ENCODE measurements at regions not wholly inside any gene's neighbourhood (a gene's known extent, or its start where the extent isn't known, plus 50 kb on each side); places are given as distances from the start of the nearest gene placed in this dataset.

DNA sequence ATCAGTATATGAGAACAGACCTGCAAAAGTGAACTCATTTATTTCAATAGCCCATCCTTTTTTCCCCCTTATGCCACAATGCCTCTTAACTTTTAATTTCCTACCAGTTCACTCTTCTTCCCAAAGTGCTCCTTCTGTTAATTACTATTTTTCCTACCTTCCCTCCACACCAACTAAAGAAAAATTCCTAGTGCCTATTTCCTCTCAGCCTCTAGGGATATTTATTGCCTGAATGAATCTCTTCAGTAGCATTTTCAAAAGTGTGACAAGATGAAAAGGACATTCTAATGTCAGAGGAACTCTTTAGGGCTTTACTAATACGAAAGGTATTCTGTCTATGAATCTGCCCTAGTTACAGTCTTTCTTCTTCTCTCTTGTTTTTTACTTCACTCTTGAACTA lies 181.1 kb upstream of the SPRY1 start:
- Histone ChIP-seq H3K27me3 (ENCODE audit: insufficient read depth, low read length) (no peaks in the 10 kb centered on the region), H3K27ac (ENCODE audit: low read depth, low read length) (no peak overlapping the region), H4K20me1 (ENCODE audit: insufficient read depth, low read length) (no peaks in the 10 kb centered on the region), H2AFZ (ENCODE audit: low read depth, low read length) (no peak overlapping the region), H3K79me2 (ENCODE audit: insufficient read depth, low read length) (no peaks in the 10 kb centered on the region), H3K4me3 (ENCODE audit: insufficient read depth, low read depth, low read length) (no peak overlapping the region), H3K36me3 (ENCODE audit: insufficient read depth, low read length) (no peaks in the 10 kb centered on the region), H3K9me3 (ENCODE audit: insufficient read depth, low read depth, low read length) (no peaks in the 10 kb centered on the region), H3K4me2 (ENCODE audit: low read length) (no peak overlapping the region), H3K9ac (ENCODE audit: low read length) (no peak overlapping the region), H3K4me1 (ENCODE audit: insufficient read depth, low read length) (no peaks in the 10 kb centered on the region)
- no peak overlapping the region for H3K4me3 Mint-ChIP-seq (ENCODE audit: unreplicated experiment)
- H3K27ac Mint-ChIP-seq (ENCODE audit: unreplicated experiment), result no peak overlapping the region
- TF ChIP-seq EZH2 (IDR thresholded peaks at IDR 0.05; ENCODE audit: insufficient read depth, low read length), result no peak
- no peak for TF ChIP-seq CTCF (IDR thresholded peaks at IDR 0.05; ENCODE audit: insufficient read depth, low read depth, low read length)
- FAIRE-seq, result no peak
- no peak for DNase-seq (ENCODE audit: low read depth)
- H3K27me3 Mint-ChIP-seq (ENCODE audit: low read depth, unreplicated experiment), result no peaks in the 10 kb centered on the region
- H3K9me3 Mint-ChIP-seq (ENCODE audit: unreplicated experiment), result no peaks in the 10 kb centered on the region
- peaks cover 24% of the 10 kb centered on the region for H3K4me1 Mint-ChIP-seq (ENCODE audit: low read depth, unreplicated experiment)
- peaks cover 2% of the 10 kb centered on the region for H3K36me3 Mint-ChIP-seq (ENCODE audit: low read depth, unreplicated experiment)

- H3K9me3 Mint-ChIP-seq (ENCODE audit: unreplicated experiment), result no peaks in the 10 kb centered on the region
- no peaks in the 10 kb centered on the region for H3K27me3 ChIP-seq (ENCODE audit: insufficient read depth, low read length)
- no peak overlapping the region for H3K9ac ChIP-seq (ENCODE audit: low read length)
- DNase-seq (ENCODE audit: low read depth) (no peak), FAIRE-seq (no peak)
- H3K4me1 ChIP-seq (ENCODE audit: insufficient read depth, low read length), result no peaks in the 10 kb centered on the region
- TF ChIP-seq EZH2 (IDR thresholded peaks at IDR 0.05; ENCODE audit: insufficient read depth, low read length), result no peak
- no peak for TF ChIP-seq CTCF (IDR thresholded peaks at IDR 0.05; ENCODE audit: insufficient read depth, low read depth, low read length)
- no peak overlapping the region for H3K4me3 ChIP-seq (ENCODE audit: insufficient read depth, low read depth, low read length)
- no peaks in the 10 kb centered on the region for H3K27me3 Mint-ChIP-seq (ENCODE audit: low read depth, unreplicated experiment)
- no peak overlapping the region for H2AFZ ChIP-seq (ENCODE audit: low read depth, low read length)
- H3K36me3 Mint-ChIP-seq (ENCODE audit: low read depth, unreplicated experiment), result peaks cover 2% of the 10 kb centered on the region
- no peak overlapping the region for H3K27ac ChIP-seq (ENCODE audit: low read depth, low read length)
- H3K4me1 Mint-ChIP-seq (ENCODE audit: low read depth, unreplicated experiment), result peaks cover 24% of the 10 kb centered on the region
- no peak overlapping the region for H3K4me2 ChIP-seq (ENCODE audit: low read length)
- no peaks in the 10 kb centered on the region for H3K79me2 ChIP-seq (ENCODE audit: insufficient read depth, low read length)
- no peaks in the 10 kb centered on the region for H4K20me1 ChIP-seq (ENCODE audit: insufficient read depth, low read length)
- H3K36me3 ChIP-seq (ENCODE audit: insufficient read depth, low read length), result no peaks in the 10 kb centered on the region
- H3K9me3 ChIP-seq (ENCODE audit: insufficient read depth, low read depth, low read length), result no peaks in the 10 kb centered on the region
- no peak overlapping the region for H3K27ac Mint-ChIP-seq (ENCODE audit: unreplicated experiment)
- no peak overlapping the region for H3K4me3 Mint-ChIP-seq (ENCODE audit: unreplicated experiment)
Measured at GRCh38 chr4:123216543-123216942, 180.1 kb upstream of the SPRY1 start.

- H3K9me3 ChIP-seq (ENCODE audit: insufficient read depth, low read depth, low read length), result no peaks in the 10 kb centered on the region
- FAIRE-seq (no peak), DNase-seq (ENCODE audit: low read depth) (no peak)
- no peaks in the 10 kb centered on the region for H3K79me2 ChIP-seq (ENCODE audit: insufficient read depth, low read length)
- Mint-ChIP-seq H3K4me1 (ENCODE audit: low read depth, unreplicated experiment) (peaks cover 24% of the 10 kb centered on the region), H3K27ac (ENCODE audit: unreplicated experiment) (no peak overlapping the region), H3K36me3 (ENCODE audit: low read depth, unreplicated experiment) (peaks cover 2% of the 10 kb centered on the region), H3K27me3 (ENCODE audit: low read depth, unreplicated experiment) (no peaks in the 10 kb centered on the region), H3K9me3 (ENCODE audit: unreplicated experiment) (no peaks in the 10 kb centered on the region), H3K4me3 (ENCODE audit: unreplicated experiment) (no peak overlapping the region)
- no peak overlapping the region for H3K27ac ChIP-seq (ENCODE audit: low read depth, low read length)
- H3K9ac ChIP-seq (ENCODE audit: low read length), result no peak overlapping the region
- no peak overlapping the region for H2AFZ ChIP-seq (ENCODE audit: low read depth, low read length)
- no peaks in the 10 kb centered on the region for H4K20me1 ChIP-seq (ENCODE audit: insufficient read depth, low read length)
- no peaks in the 10 kb centered on the region for H3K27me3 ChIP-seq (ENCODE audit: insufficient read depth, low read length)
- H3K4me2 ChIP-seq (ENCODE audit: low read length), result no peak overlapping the region
- H3K4me1 ChIP-seq (ENCODE audit: insufficient read depth, low read length), result no peaks in the 10 kb centered on the region
- no peaks in the 10 kb centered on the region for H3K36me3 ChIP-seq (ENCODE audit: insufficient read depth, low read length)
- no peak overlapping the region for H3K4me3 ChIP-seq (ENCODE audit: insufficient read depth, low read depth, low read length)
- TF ChIP-seq EZH2 (IDR thresholded peaks at IDR 0.05; ENCODE audit: insufficient read depth, low read length), result no peak
Measured at GRCh38 chr4:123216946-123217345, 179.6 kb upstream of the SPRY1 start.

Measured in astrocyte (in vitro differentiated cells and primary cell).